Vagina (tissue), 2 donors: ENCODE measurements at regions not wholly inside any gene's neighbourhood (a gene's known extent, or its start where the extent isn't known, plus 50 kb on each side); places are given as distances from the start of the nearest gene placed in this dataset.

ENCODE experiments used
- DNase-seq, 2 donors: peaks; one replicate each; pipeline ENCODE4 v3.0.0-alpha.2; 2017; ENCODE audit errors: extremely low spot score in 2 of 2
- H3K27ac ChIP-seq: fragments of 200-600 bp; sonication (generic); one replicate; pipeline ENCODE4 v1.5.1; 2019
- H3K27me3 ChIP-seq: fragments of 200-600 bp; sonication (generic); one replicate; pipeline ENCODE4 v1.5.1; 2019
- H3K36me3 ChIP-seq, 2 donors: fragments of 200-600 bp; sonication (generic); one replicate each; pipeline ENCODE4 v1.5.1; 2017 to 2019
- H3K4me1 ChIP-seq: fragments of 200-600 bp; sonication (generic); one replicate; pipeline ENCODE4 v1.5.1; 2019
- H3K4me3 ChIP-seq, 2 donors: fragments of 200-600 bp; sonication (generic); 1 replicate in 1 of 2; 2 replicates in 1 of 2; pipeline ENCODE4 v1.5.1; 2016 to 2019
- H3K9me3 ChIP-seq: fragments of 200-600 bp; sonication (generic); one replicate; pipeline ENCODE4 v1.5.1; 2019
- CTCF ChIP-seq, 3 experiments: fragments of 450-650 bp in 2 of 3; fragments of 200-600 bp in 1 of 3; sonication (generic) in 1 of 3; IDR thresholded peaks; one replicate each; pipeline ENCODE4 v1.5.1; 2017 to 2019; ENCODE audit warnings: antibody characterized with exemption in 3 of 3, mild to moderate bottlenecking in 2 of 3, moderate library complexity in 2 of 3
- POLR2A ChIP-seq, 2 donors: fragments of 450-650 bp; IDR thresholded peaks; one replicate each; pipeline ENCODE4 v1.6.1; 2017; ENCODE audit warnings: antibody characterized with exemption in 2 of 2, mild to moderate bottlenecking in 2 of 2, moderate library complexity in 2 of 2
- POLR2AphosphoS5 ChIP-seq, 2 donors: sonication (generic); formaldehyde crosslinking; IDR thresholded peaks; one replicate each; pipeline ENCODE4 v1.9.0; 2017; ENCODE audit warnings: antibody characterized with exemption in 2 of 2, mild to moderate bottlenecking in 2 of 2, low read depth in 1 of 2; ENCODE audit not compliant: insufficient read depth in 1 of 2
- intact Hi-C: fragments of 100-400 bp; cut with DNase I; formaldehyde crosslinking; loops from one replicate; pipeline ENCODE4 v1.15.1; 2023

GRCh38 chr7:148472406-148472805, 118.2 kb upstream of the C7orf33 start:
- TF ChIP-seq CTCF (IDR thresholded peaks at IDR 0.05) (no peak), POLR2A (IDR thresholded peaks at IDR 0.05) (no peak), POLR2AphosphoS5 (IDR thresholded peaks at IDR 0.05; ENCODE audit: insufficient read depth in 1 of 2, low read depth in 1 of 2) (no peak)
- no peaks in the 10 kb centered on the region for H3K27me3 ChIP-seq
- no peak overlapping the region for H3K27ac ChIP-seq
- H3K36me3 ChIP-seq = no peaks in the 10 kb centered on the region
- H3K4me3 ChIP-seq = no peak overlapping the region
- no peaks in the 10 kb centered on the region for H3K4me1 ChIP-seq
- DNase-seq = no peak
- intact Hi-C loops = no loop called here
- no peaks in the 10 kb centered on the region for H3K9me3 ChIP-seq

- H3K4me1 ChIP-seq = no peaks in the 10 kb centered on the region
- no peak for DNase-seq
- intact Hi-C loops = no loop called here
- H3K27ac ChIP-seq = no peak overlapping the region
- H3K36me3 ChIP-seq = no peaks in the 10 kb centered on the region
- no peaks in the 10 kb centered on the region for H3K9me3 ChIP-seq
- no peaks in the 10 kb centered on the region for H3K27me3 ChIP-seq
- TF ChIP-seq POLR2A (IDR thresholded peaks at IDR 0.05) = no peak
- no peak for TF ChIP-seq POLR2AphosphoS5 (IDR thresholded peaks at IDR 0.05; ENCODE audit: insufficient read depth in 1 of 2, low read depth in 1 of 2)
- TF ChIP-seq CTCF (IDR thresholded peaks at IDR 0.05) = no peak
- H3K4me3 ChIP-seq = no peak overlapping the region
Observed at GRCh38 chr7:148473703-148474480, 116.7 kb upstream of the C7orf33 start.

- Histone ChIP-seq H3K9me3 (no peaks in the 10 kb centered on the region), H3K4me3 (no peak overlapping the region), H3K36me3 (no peaks in the 10 kb centered on the region), H3K27ac (no peak overlapping the region), H3K27me3 (no peaks in the 10 kb centered on the region), H3K4me1 (no peaks in the 10 kb centered on the region)
- intact Hi-C loops = no loop called here
- no peak for DNase-seq
- TF ChIP-seq CTCF (IDR thresholded peaks at IDR 0.05) (no peak), POLR2A (IDR thresholded peaks at IDR 0.05) (no peak), POLR2AphosphoS5 (IDR thresholded peaks at IDR 0.05; ENCODE audit: insufficient read depth in 1 of 2, low read depth in 1 of 2) (no peak)
Observed at GRCh38 chr7:148474481-148475025, 116.0 kb upstream of the C7orf33 start.

- Histone ChIP-seq H3K36me3 (no peaks in the 10 kb centered on the region), H3K4me3 (no peak overlapping the region), H3K9me3 (no peaks in the 10 kb centered on the region), H3K27ac (no peak overlapping the region), H3K27me3 (no peaks in the 10 kb centered on the region), H3K4me1 (no peaks in the 10 kb centered on the region)
- TF ChIP-seq POLR2AphosphoS5 (IDR thresholded peaks at IDR 0.05; ENCODE audit: insufficient read depth in 1 of 2, low read depth in 1 of 2) = no peak
- no peak for TF ChIP-seq POLR2A (IDR thresholded peaks at IDR 0.05)
- no peak for TF ChIP-seq CTCF (IDR thresholded peaks at IDR 0.05)
- intact Hi-C loops = no loop called here
- no peak for DNase-seq
Observed at GRCh38 chr7:148478551-148478950, 112.0 kb upstream of the C7orf33 start.

GRCh38 chr7:148480479-148481146, 110.0 kb upstream of the C7orf33 start:
- intact Hi-C loops = no loop called here
- no peak for TF ChIP-seq CTCF (IDR thresholded peaks at IDR 0.05)
- TF ChIP-seq POLR2A (IDR thresholded peaks at IDR 0.05) = no peak
- TF ChIP-seq POLR2AphosphoS5 (IDR thresholded peaks at IDR 0.05; ENCODE audit: insufficient read depth in 1 of 2, low read depth in 1 of 2) = no peak
- DNase-seq = no peak
- Histone ChIP-seq H3K27ac (no peak overlapping the region), H3K36me3 (no peaks in the 10 kb centered on the region), H3K4me3 (no peak overlapping the region), H3K9me3 (no peaks in the 10 kb centered on the region), H3K27me3 (no peaks in the 10 kb centered on the region), H3K4me1 (no peaks in the 10 kb centered on the region)
